ENCODE measurements at regions not wholly inside any gene's neighbourhood (a gene's known extent, or its start where the extent isn't known, plus 50 kb on each side); places are given as distances from the start of the nearest gene placed in this dataset.
"Not testable (repeated sequence)": the region's sequence is repeated elsewhere in the genome, so short reads cannot be mapped to it uniquely, and the experiment has no call there.

DNA sequence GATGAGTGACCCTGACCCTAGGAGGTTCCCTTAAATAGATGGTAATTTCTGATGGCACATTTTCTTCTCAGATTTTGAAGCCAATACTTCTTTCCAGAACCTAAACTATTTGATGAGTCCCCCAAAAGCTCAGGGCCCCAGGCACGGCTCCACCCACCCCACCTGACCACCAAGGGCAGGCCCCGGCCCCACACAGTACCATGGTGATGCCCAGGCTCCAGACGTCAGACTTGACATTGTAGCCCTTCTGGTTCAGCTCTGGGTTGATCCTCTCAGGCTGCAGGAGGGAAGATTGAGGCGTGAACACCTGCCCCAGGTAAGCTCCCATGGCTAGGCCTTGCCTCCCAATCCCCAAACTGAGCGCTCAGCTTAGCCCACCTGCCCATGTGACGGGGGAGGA is 90.3 kb downstream of the KCNJ18 start:
- H3K4ac ChIP-seq (ENCODE audit: low read depth, low read length); H4K12ac ChIP-seq (ENCODE audit: low read depth, low read length); H3K27ac ChIP-seq (ENCODE audit: low read depth, low read length); H3K79me2 ChIP-seq (ENCODE audit: control insufficient read depth, insufficient read depth, low read length, poor library complexity); H4K91ac ChIP-seq (ENCODE audit: low read depth, low read length); H3K4me2 ChIP-seq (ENCODE audit: low read length); H3K18ac ChIP-seq (ENCODE audit: low read length); H3K27me3 ChIP-seq (ENCODE audit: insufficient read depth, low read length); H2BK12ac ChIP-seq (ENCODE audit: low read length); H3K36me3 ChIP-seq (ENCODE audit: control insufficient read depth in 1 of 2, insufficient read depth in 2 of 2, low read length in 2 of 2); H3K4me3 ChIP-seq (ENCODE audit: low read depth, low read length); H3K9ac ChIP-seq (ENCODE audit: low read length); H2AK5ac ChIP-seq (ENCODE audit: low read length); H2BK5ac ChIP-seq (ENCODE audit: low read depth, low read length, poor library complexity); DNase-seq; H2BK120ac ChIP-seq (ENCODE audit: insufficient read depth, low read length, poor library complexity); H2AFZ ChIP-seq (ENCODE audit: insufficient read depth, low read length, poor library complexity); H3K14ac ChIP-seq (ENCODE audit: low read length); H3K79me1 ChIP-seq (ENCODE audit: low read length); H3K4me1 ChIP-seq (ENCODE audit: control insufficient read depth in 1 of 2, insufficient read depth in 2 of 2, low read length in 2 of 2); H4K8ac ChIP-seq (ENCODE audit: low read depth, low read length); H3K23ac ChIP-seq (ENCODE audit: low read length): not testable (repeated sequence)
- no CpG with 5 or more reads among the region's 6 CpGs for WGBS (ENCODE audit: extremely low coverage, insufficient coverage, insufficient read length)
- peaks cover 26% of the 10 kb centered on the region for H3K9me3 ChIP-seq (ENCODE audit: insufficient read depth, low read depth, low read length)

DNA sequence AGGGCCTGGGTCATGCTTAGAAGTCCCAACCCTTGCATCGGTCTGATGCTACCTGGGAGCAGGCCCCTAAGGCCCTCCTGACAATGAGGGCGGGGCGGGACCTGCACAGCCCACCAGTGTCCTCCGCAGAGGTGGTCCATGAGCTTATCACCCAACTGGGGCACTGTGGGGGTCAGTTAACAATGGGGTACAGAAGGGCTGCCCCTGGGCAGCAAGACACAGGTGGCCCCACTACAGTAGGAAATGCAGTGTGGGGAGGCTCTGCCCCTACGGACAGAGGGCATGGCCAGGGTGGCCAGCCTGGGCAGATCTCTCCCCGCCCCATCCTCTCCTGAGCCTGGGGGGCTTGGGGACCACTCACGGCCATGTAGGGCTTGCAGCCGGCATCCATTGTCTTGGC is 90.7 kb downstream of the KCNJ18 start:
- not testable (repeated sequence) for H3K79me1 ChIP-seq (ENCODE audit: low read length); H3K4me3 ChIP-seq (ENCODE audit: low read depth, low read length); H3K9ac ChIP-seq (ENCODE audit: low read length); DNase-seq; H3K27ac ChIP-seq (ENCODE audit: low read depth, low read length); H3K4ac ChIP-seq (ENCODE audit: low read depth, low read length); H2BK120ac ChIP-seq (ENCODE audit: insufficient read depth, low read length, poor library complexity); H4K12ac ChIP-seq (ENCODE audit: low read depth, low read length); H3K23ac ChIP-seq (ENCODE audit: low read length); H3K18ac ChIP-seq (ENCODE audit: low read length); H3K4me2 ChIP-seq (ENCODE audit: low read length); H4K91ac ChIP-seq (ENCODE audit: low read depth, low read length); H2AK5ac ChIP-seq (ENCODE audit: low read length); H2AFZ ChIP-seq (ENCODE audit: insufficient read depth, low read length, poor library complexity); H3K4me1 ChIP-seq (ENCODE audit: control insufficient read depth in 1 of 2, insufficient read depth in 2 of 2, low read length in 2 of 2); H3K36me3 ChIP-seq (ENCODE audit: control insufficient read depth in 1 of 2, insufficient read depth in 2 of 2, low read length in 2 of 2); H3K79me2 ChIP-seq (ENCODE audit: control insufficient read depth, insufficient read depth, low read length, poor library complexity); H3K14ac ChIP-seq (ENCODE audit: low read length); H2BK12ac ChIP-seq (ENCODE audit: low read length); H3K27me3 ChIP-seq (ENCODE audit: insufficient read depth, low read length); H2BK5ac ChIP-seq (ENCODE audit: low read depth, low read length, poor library complexity); H4K8ac ChIP-seq (ENCODE audit: low read depth, low read length)
- WGBS (ENCODE audit: extremely low coverage, insufficient coverage, insufficient read length): no CpG with 5 or more reads among the region's 8 CpGs
- H3K9me3 ChIP-seq (ENCODE audit: insufficient read depth, low read depth, low read length): peaks cover 26% of the 10 kb centered on the region

- H3K18ac ChIP-seq (ENCODE audit: low read length); H2BK12ac ChIP-seq (ENCODE audit: low read length); H3K9ac ChIP-seq (ENCODE audit: low read length); H3K79me1 ChIP-seq (ENCODE audit: low read length); DNase-seq; H3K4ac ChIP-seq (ENCODE audit: low read depth, low read length); H3K79me2 ChIP-seq (ENCODE audit: control insufficient read depth, insufficient read depth, low read length, poor library complexity); H4K8ac ChIP-seq (ENCODE audit: low read depth, low read length); H3K4me2 ChIP-seq (ENCODE audit: low read length); H3K27ac ChIP-seq (ENCODE audit: low read depth, low read length); H3K36me3 ChIP-seq (ENCODE audit: control insufficient read depth in 1 of 2, insufficient read depth in 2 of 2, low read length in 2 of 2); H3K23ac ChIP-seq (ENCODE audit: low read length); H2AK5ac ChIP-seq (ENCODE audit: low read length); H2AFZ ChIP-seq (ENCODE audit: insufficient read depth, low read length, poor library complexity); H3K14ac ChIP-seq (ENCODE audit: low read length); H3K27me3 ChIP-seq (ENCODE audit: insufficient read depth, low read length); H3K4me3 ChIP-seq (ENCODE audit: low read depth, low read length); H4K91ac ChIP-seq (ENCODE audit: low read depth, low read length); H2BK5ac ChIP-seq (ENCODE audit: low read depth, low read length, poor library complexity); H4K12ac ChIP-seq (ENCODE audit: low read depth, low read length); H2BK120ac ChIP-seq (ENCODE audit: insufficient read depth, low read length, poor library complexity); H3K4me1 ChIP-seq (ENCODE audit: control insufficient read depth in 1 of 2, insufficient read depth in 2 of 2, low read length in 2 of 2): not testable (repeated sequence)
- H3K9me3 ChIP-seq (ENCODE audit: insufficient read depth, low read depth, low read length): peaks cover 21% of the 10 kb centered on the region
- WGBS (ENCODE audit: extremely low coverage, insufficient coverage, insufficient read length): no CpG with 5 or more reads among the region's 9 CpGs
These were observed 121.9 kb downstream of the KCNJ18 start for GRCh38 chr17:21814272-21814671.

- no peak overlapping the region for H3K27ac ChIP-seq (ENCODE audit: low read depth, low read length)
- no peak overlapping the region for H2AK5ac ChIP-seq (ENCODE audit: low read length)
- H3K18ac ChIP-seq (ENCODE audit: low read length): no peak overlapping the region
- H2BK120ac ChIP-seq (ENCODE audit: insufficient read depth, low read length, poor library complexity): no peak overlapping the region
- no peaks in the 10 kb centered on the region for H3K79me1 ChIP-seq (ENCODE audit: low read length)
- H4K8ac ChIP-seq (ENCODE audit: low read depth, low read length): no peak overlapping the region
- H3K9me3 ChIP-seq (ENCODE audit: insufficient read depth, low read depth, low read length): peaks cover 21% of the 10 kb centered on the region
- H3K4ac ChIP-seq (ENCODE audit: low read depth, low read length): no peak overlapping the region
- WGBS (ENCODE audit: extremely low coverage, insufficient coverage, insufficient read length): no CpG with 5 or more reads among the region's 9 CpGs
- H3K9ac ChIP-seq (ENCODE audit: low read length): no peak overlapping the region
- H3K79me2 ChIP-seq (ENCODE audit: control insufficient read depth, insufficient read depth, low read length, poor library complexity): no peaks in the 10 kb centered on the region
- no peaks in the 10 kb centered on the region for H3K4me1 ChIP-seq (ENCODE audit: control insufficient read depth in 1 of 2, insufficient read depth in 2 of 2, low read length in 2 of 2)
- no peak overlapping the region for H3K4me3 ChIP-seq (ENCODE audit: low read depth, low read length)
- no peak overlapping the region for H4K91ac ChIP-seq (ENCODE audit: low read depth, low read length)
- no peaks in the 10 kb centered on the region for H3K36me3 ChIP-seq (ENCODE audit: control insufficient read depth in 1 of 2, insufficient read depth in 2 of 2, low read length in 2 of 2)
- DNase-seq: no peak
- H3K14ac ChIP-seq (ENCODE audit: low read length): no peak overlapping the region
- H3K27me3 ChIP-seq (ENCODE audit: insufficient read depth, low read length): peaks cover 2% of the 10 kb centered on the region
- no peak overlapping the region for H2AFZ ChIP-seq (ENCODE audit: insufficient read depth, low read length, poor library complexity)
- H2BK5ac ChIP-seq (ENCODE audit: low read depth, low read length, poor library complexity): no peak overlapping the region
- no peak overlapping the region for H3K23ac ChIP-seq (ENCODE audit: low read length)
- no peak overlapping the region for H4K12ac ChIP-seq (ENCODE audit: low read depth, low read length)
- no peak overlapping the region for H2BK12ac ChIP-seq (ENCODE audit: low read length)
- no peak overlapping the region for H3K4me2 ChIP-seq (ENCODE audit: low read length)
These were observed 122.5 kb downstream of the KCNJ18 start for GRCh38 chr17:21814776-21815175.
